ENCODE measurements at regions not wholly inside any gene's neighbourhood (a gene's known extent, or its start where the extent isn't known, plus 50 kb on each side); places are given as distances from the start of the nearest gene placed in this dataset.
"Not testable (repeated sequence)": the region's sequence is repeated elsewhere in the genome, so short reads cannot be mapped to it uniquely, and the experiment has no call there.

DNA sequence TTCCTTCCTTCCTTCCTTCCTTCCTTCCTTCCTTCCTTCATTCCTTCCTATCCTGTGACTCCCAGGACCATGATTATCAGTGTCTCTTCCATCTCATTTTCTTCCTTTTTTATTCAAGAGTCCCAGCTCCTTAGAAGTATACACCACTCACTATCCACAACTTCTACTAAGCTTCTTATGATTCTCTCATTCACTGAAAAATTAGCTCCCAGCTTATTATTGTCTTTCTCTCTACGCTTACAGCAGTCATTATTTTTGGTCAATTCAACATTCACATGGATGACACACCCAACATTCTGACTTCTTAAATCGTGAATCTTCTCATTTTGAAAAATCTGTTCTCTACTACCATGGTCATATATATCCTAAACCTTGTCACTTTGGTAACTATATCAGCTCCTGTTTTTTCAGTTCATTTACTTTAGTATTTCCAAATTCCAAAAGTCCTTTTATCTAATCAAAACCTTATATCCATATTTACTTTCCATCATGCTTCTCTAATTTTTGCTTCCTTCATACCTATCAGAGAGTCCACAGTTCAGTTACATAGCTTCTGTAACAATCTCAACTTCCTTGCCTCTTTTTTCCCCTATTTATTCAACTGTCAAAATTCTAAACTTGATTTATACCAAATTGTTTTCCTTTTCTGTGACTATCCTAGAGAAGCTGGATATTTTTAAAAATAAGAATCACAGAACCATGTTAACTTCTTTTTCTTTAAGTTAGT, 677.5 kb downstream of the RAPGEF2 start:
- TF ChIP-seq, protein P1, sequence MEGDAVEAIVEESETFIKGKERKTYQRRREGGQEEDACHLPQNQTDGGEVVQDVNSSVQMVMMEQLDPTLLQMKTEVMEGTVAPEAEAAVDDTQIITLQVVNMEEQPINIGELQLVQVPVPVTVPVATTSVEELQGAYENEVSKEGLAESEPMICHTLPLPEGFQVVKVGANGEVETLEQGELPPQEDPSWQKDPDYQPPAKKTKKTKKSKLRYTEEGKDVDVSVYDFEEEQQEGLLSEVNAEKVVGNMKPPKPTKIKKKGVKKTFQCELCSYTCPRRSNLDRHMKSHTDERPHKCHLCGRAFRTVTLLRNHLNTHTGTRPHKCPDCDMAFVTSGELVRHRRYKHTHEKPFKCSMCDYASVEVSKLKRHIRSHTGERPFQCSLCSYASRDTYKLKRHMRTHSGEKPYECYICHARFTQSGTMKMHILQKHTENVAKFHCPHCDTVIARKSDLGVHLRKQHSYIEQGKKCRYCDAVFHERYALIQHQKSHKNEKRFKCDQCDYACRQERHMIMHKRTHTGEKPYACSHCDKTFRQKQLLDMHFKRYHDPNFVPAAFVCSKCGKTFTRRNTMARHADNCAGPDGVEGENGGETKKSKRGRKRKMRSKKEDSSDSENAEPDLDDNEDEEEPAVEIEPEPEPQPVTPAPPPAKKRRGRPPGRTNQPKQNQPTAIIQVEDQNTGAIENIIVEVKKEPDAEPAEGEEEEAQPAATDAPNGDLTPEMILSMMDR (IDR thresholded peaks at IDR 0.05; ENCODE audit: borderline replicate concordance, control extremely low read depth, extremely low read depth, insufficient read depth, missing control alignments): no peak
- in situ Hi-C loops (cut with MboI; ENCODE audit: low sequenced_read_pairs, unreplicated experiment): no loop called here
- DNase-seq (ENCODE audit: low spot score): no peak

DNA sequence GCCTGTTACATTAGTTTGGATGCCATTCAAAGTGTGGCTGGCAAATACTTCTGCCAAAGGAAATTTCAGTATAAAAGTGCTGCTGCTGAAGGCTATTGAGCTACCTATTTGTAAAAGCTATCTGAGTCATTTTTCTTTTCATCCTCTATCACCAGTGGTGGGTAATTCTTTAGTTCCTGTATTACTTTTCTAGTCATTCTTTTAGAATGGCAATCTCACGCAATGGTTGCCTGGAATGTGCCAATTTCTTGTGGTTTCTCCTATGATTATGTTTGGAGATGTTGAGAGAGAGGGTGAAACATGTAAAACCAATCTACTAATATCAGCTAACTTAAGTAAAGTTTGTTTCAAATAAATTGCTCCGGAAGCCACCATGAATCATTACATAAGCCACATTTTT, 685.0 kb downstream of the RAPGEF2 start:
- TF ChIP-seq, protein P1 (IDR thresholded peaks at IDR 0.05; ENCODE audit: borderline replicate concordance, control extremely low read depth, extremely low read depth, insufficient read depth, missing control alignments): no peak
- in situ Hi-C loops (cut with MboI; ENCODE audit: low sequenced_read_pairs, unreplicated experiment): no loop called here
- DNase-seq (ENCODE audit: low spot score): no peak

DNA sequence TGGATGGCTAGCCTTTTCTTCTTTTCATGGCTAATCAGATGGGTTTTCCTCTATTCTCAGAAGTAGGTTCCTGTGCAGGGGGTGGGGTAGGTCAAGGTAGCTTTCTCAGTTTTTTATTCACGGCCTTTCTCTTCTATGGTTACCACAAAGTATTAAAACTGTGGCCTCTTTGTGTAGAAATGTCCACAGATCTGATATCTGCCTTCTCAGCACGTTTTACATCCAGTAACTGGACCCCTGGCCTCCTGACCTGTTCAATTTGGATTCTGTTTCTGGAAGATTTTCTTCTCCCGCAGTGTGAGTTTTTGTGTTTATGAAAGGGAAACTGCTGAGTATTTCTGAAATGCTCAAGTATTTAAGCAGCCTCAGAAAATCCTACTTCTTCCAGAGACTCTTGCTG, 688.5 kb downstream of the RAPGEF2 start:
- in situ Hi-C loops (cut with MboI; ENCODE audit: low sequenced_read_pairs, unreplicated experiment): no loop called here
- TF ChIP-seq, protein P1 (IDR thresholded peaks at IDR 0.05; ENCODE audit: borderline replicate concordance, control extremely low read depth, extremely low read depth, insufficient read depth, missing control alignments): no peak
- DNase-seq (ENCODE audit: low spot score): no peak

DNA sequence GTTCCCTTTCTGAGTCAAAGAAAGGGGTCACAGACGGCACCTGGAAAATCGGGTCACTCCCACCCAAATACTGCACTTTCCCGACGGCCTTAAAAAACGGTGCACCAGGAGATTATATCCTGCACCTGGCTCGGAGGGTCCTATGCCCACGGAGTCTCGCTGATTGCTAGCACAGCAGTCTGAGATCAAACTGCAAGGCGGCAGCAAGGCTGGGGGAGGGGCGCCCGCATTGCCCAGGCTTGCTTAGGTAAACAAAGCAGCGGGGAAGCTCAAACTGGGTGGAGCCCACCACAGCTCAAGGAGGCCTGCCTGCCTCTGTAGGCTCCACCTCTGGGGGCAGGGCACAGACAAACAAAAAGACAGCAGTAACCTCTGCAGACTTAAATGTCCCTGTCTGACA, 701.7 kb downstream of the RAPGEF2 start:
- DNase-seq (ENCODE audit: low spot score); in situ Hi-C loops (cut with MboI; ENCODE audit: low sequenced_read_pairs, unreplicated experiment): not testable (repeated sequence)

DNA sequence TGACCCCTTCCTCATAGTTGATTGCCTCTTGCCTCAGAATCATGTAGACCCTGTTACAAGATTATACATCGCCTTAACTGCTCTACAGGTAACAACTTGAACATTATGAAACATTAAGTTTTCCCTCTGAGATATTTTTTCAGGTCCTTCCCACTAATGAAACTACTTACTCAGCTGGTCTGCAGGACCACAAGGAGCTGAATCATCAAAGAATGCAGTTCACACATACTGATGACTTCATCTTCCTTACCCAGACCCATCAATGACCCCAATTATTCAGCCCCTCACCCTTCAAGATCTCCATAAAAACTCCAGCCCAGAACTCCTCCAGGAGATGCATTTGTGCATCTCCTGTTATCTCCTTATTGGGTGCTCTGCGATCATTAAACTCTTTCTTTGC, 720.9 kb downstream of the RAPGEF2 start:
- DNase-seq (ENCODE audit: low spot score): no peak
- TF ChIP-seq, protein P1 (IDR thresholded peaks at IDR 0.05; ENCODE audit: borderline replicate concordance, control extremely low read depth, extremely low read depth, insufficient read depth, missing control alignments): no peak
- in situ Hi-C loops (cut with MboI; ENCODE audit: low sequenced_read_pairs, unreplicated experiment): no loop called here

DNA sequence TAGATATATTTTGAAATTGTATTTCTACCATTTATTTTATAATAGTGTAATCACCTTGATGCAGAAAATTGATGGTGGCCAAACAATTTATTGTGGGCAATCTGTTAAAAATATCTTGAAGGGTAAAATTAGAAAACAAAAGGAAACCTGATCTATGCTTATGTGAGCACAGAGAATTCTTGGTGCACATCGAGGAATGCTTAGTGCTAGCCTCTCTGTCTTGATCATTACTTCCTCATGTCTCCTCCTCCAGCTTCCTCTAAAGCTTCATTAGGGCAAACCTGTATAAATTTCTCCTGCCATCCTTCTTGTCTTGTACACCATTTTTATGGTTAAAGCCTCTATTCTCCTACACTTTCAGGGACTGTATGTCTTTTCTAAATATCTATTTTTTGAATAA, 725.8 kb downstream of the RAPGEF2 start:
- in situ Hi-C loops (cut with MboI; ENCODE audit: low sequenced_read_pairs, unreplicated experiment): no loop called here
- TF ChIP-seq, protein P1 (IDR thresholded peaks at IDR 0.05; ENCODE audit: borderline replicate concordance, control extremely low read depth, extremely low read depth, insufficient read depth, missing control alignments): no peak
- DNase-seq (ENCODE audit: low spot score): no peak

DNA sequence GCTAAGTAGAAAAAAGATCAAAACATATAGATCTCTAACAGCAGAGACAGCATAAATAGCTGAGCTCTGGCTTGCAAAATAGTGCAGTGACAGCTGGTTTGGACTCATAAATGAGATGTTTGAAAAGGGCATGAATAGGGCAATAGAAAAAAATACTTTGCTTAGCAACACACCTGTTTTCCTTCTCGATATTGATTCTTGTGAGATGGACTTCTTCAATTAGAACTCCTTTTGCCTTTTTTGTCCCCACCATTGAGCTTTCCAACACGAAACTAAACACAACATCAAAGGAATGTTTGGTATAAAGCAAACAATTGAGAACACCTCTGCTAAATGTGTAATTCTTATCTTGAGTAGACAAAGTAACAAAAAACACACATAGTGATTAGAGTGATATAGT, 726.3 kb downstream of the RAPGEF2 start:
- in situ Hi-C loops (cut with MboI; ENCODE audit: low sequenced_read_pairs, unreplicated experiment): no loop called here
- TF ChIP-seq, protein P1 (IDR thresholded peaks at IDR 0.05; ENCODE audit: borderline replicate concordance, control extremely low read depth, extremely low read depth, insufficient read depth, missing control alignments): no peak
- DNase-seq (ENCODE audit: low spot score): no peak

All from GM13976 (cell line).